ENCODE measurements at regions not wholly inside any gene's neighbourhood (a gene's known extent, or its start where the extent isn't known, plus 50 kb on each side); places are given as distances from the start of the nearest gene placed in this dataset.
"Not testable (repeated sequence)": the region's sequence is repeated elsewhere in the genome, so short reads cannot be mapped to it uniquely, and the experiment has no call there.

DNA sequence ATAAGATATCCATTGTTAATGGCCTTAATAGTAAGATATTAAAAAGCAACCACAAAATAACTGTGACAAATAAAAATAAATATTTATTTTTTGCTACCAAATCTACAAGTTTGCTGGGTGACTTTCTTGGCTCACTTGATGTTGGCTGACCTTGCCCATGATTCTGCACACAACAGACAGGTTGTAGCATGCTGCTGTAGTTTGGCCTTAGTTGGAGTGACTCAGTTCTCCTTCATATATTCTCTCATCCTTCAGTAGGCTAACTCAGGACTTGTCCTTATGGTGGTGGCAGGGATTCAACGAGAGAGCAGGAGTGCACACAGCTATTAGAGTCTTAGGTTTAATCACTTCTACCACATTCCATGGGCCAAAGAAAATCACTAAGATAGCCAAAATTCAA, 437.9 kb downstream of the MRPL39 start (continued):
- TF ChIP-seq ZBTB11 (tag by site-specific recombination; conservative IDR thresholded peaks at IDR 0.05; ENCODE audit: low read depth) (no peak), ZNF155 (tag by site-specific recombination; IDR thresholded peaks at IDR 0.05) (no peak), PRDM1 (tag by site-specific recombination; IDR thresholded peaks at IDR 0.05) (no peak), SP7 (tag by site-specific recombination; IDR thresholded peaks at IDR 0.05) (no peak), ZNF433 (tag by site-specific recombination; IDR thresholded peaks at IDR 0.05; ENCODE audit: low read depth) (no peak)

- H3K9me3 ChIP-seq (ENCODE audit: control insufficient read depth, insufficient read depth, low read depth, low read length); CTCF ChIA-PET; H3K4me3 ChIP-seq (ENCODE audit: low read depth, low read length); H3K4me1 ChIP-seq (ENCODE audit: control insufficient read depth, insufficient read depth, low read length); H3K27ac ChIP-seq (ENCODE audit: extremely low read depth, low read depth, low read length); POLR2A ChIA-PET; H3K36me3 ChIP-seq (ENCODE audit: control insufficient read depth in 2 of 2, insufficient read depth in 1 of 2, low read length in 2 of 2): not testable (repeated sequence)
- TF ChIP-seq ZNF707 (tag by site-specific recombination; IDR thresholded peaks at IDR 0.05), result peak; percentile 90
Measured at GRCh38 chr21:25166904-25167303, 440.4 kb downstream of the MRPL39 start.

- TF ChIP-seq HOXC10 (CRISPR knock-in tag; IDR thresholded peaks at IDR 0.05) (no peak), ZNF658 (tag by site-specific recombination; IDR thresholded peaks at IDR 0.05) (no peak), ZNF23 (tag by site-specific recombination; IDR thresholded peaks at IDR 0.05; ENCODE audit: borderline replicate concordance) (no peak), YY2 (tag by site-specific recombination; IDR thresholded peaks at IDR 0.05) (no peak), ZNF138 (tag by site-specific recombination; IDR thresholded peaks at IDR 0.05; ENCODE audit: borderline replicate concordance) (no peak), ZNF514 (tag by site-specific recombination; IDR thresholded peaks at IDR 0.05) (no peak), ZNF423 (tag by site-specific recombination; IDR thresholded peaks at IDR 0.05) (no peak), ZNF416 (tag by site-specific recombination; IDR thresholded peaks at IDR 0.05) (no peak)
- TF ChIP-seq, protein P1, sequence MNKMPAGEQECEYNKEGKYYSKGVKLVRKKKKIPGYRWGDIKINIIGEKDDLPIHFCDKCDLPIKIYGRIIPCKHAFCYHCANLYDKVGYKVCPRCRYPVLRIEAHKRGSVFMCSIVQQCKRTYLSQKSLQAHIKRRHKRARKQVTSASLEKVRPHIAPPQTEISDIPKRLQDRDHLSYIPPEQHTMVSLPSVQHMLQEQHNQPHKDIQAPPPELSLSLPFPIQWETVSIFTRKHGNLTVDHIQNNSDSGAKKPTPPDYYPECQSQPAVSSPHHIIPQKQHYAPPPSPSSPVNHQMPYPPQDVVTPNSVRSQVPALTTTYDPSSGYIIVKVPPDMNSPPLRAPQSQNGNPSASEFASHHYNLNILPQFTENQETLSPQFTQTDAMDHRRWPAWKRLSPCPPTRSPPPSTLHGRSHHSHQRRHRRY (tag by site-specific recombination; IDR thresholded peaks at IDR 0.05), result no peak
- TF ChIP-seq, protein P2, sequence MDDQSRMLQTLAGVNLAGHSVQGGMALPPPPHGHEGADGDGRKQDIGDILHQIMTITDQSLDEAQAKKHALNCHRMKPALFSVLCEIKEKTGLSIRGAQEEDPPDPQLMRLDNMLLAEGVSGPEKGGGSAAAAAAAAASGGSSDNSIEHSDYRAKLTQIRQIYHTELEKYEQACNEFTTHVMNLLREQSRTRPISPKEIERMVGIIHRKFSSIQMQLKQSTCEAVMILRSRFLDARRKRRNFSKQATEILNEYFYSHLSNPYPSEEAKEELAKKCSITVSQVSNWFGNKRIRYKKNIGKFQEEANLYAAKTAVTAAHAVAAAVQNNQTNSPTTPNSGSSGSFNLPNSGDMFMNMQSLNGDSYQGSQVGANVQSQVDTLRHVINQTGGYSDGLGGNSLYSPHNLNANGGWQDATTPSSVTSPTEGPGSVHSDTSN (CRISPR knock-in tag; IDR thresholded peaks at IDR 0.05), result no peak
- Histone ChIP-seq H3K36me3 (ENCODE audit: control insufficient read depth in 2 of 2, insufficient read depth in 1 of 2, low read length in 2 of 2) (no peaks in the 10 kb centered on the region), H3K9me3 (ENCODE audit: control insufficient read depth, insufficient read depth, low read depth, low read length) (no peaks in the 10 kb centered on the region), H3K4me3 (ENCODE audit: low read depth, low read length) (no peak overlapping the region), H3K4me1 (ENCODE audit: control insufficient read depth, insufficient read depth, low read length) (no peaks in the 10 kb centered on the region), H3K27ac (ENCODE audit: extremely low read depth, low read depth, low read length) (no peak overlapping the region)
- CTCF ChIA-PET, result no interaction called here
- POLR2A ChIA-PET, result no interaction called here
Measured at GRCh38 chr21:25161571-25161970, 445.7 kb downstream of the MRPL39 start.

DNA sequence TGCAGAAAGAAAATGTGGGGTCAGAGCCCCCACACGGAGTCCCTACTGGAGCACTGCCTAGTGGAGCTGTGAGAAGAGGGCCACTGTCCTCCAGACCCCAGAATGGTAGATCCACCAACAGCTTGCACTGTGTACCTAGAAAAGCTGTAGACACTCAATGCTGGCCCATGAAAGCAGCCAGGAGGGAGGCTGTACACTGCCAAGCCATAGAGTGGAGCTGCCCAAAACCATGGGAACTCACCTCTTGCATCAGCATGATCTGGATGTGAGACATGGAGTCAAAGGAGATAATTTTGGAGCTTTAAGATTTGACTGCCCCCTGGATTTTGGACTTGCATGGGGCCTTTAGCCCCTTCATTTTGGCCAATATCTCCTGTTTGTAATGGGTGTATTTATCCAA, 452.3 kb downstream of the MRPL39 start:
- H3K4me3 ChIP-seq (ENCODE audit: low read depth, low read length); H3K27ac ChIP-seq (ENCODE audit: extremely low read depth, low read depth, low read length); H3K36me3 ChIP-seq (ENCODE audit: control insufficient read depth in 2 of 2, insufficient read depth in 1 of 2, low read length in 2 of 2); H3K4me1 ChIP-seq (ENCODE audit: control insufficient read depth, insufficient read depth, low read length); H3K9me3 ChIP-seq (ENCODE audit: control insufficient read depth, insufficient read depth, low read depth, low read length); POLR2A ChIA-PET: not testable (repeated sequence)
- CTCF ChIA-PET, result interaction anchor here (0.6 kb wide), 1 partner anchor 1566 kb away, joined by 4 read pairs; no protein-coding TSS in a partner anchor

Measured in HEK293 (cell line).